Fibroblast of lung (primary cell): ENCODE measurements at regions not wholly inside any gene's neighbourhood (a gene's known extent, or its start where the extent isn't known, plus 50 kb on each side); places are given as distances from the start of the nearest gene placed in this dataset.

Source experiments
- DNase-seq, 2 donors: peaks; one replicate each; pipeline versions ENCODE4 v3.0.0 to v3.0.0-alpha.2; 2010; ENCODE audit warnings: low read depth in 2 of 2
- H2AFZ ChIP-seq: 2 replicates; pipeline ENCODE4 v1.5.1; 2012; ENCODE audit warnings: low read length, control low read depth, inconsistent platforms
- H3K27ac ChIP-seq: 2 replicates; pipeline ENCODE4 v1.5.1; 2011; ENCODE audit warnings: low read length, control low read depth; ENCODE audit not compliant: insufficient read depth
- H3K27me3 ChIP-seq: 2 replicates; pipeline ENCODE4 v1.5.1; 2011; ENCODE audit warnings: mild to moderate bottlenecking, low read length; ENCODE audit not compliant: control insufficient read depth, insufficient read depth
- H3K36me3 ChIP-seq: 2 replicates; pipeline ENCODE4 v1.5.1; 2011; ENCODE audit warnings: low read length; ENCODE audit not compliant: control insufficient read depth, insufficient read depth
- H3K4me1 ChIP-seq: 2 replicates; pipeline ENCODE4 v1.5.1; 2011; ENCODE audit warnings: low read length; ENCODE audit not compliant: control insufficient read depth, insufficient read depth; ENCODE audit errors: extremely low read depth
- H3K4me2 ChIP-seq: 2 replicates; pipeline ENCODE4 v1.5.1; 2011; ENCODE audit warnings: low read length, control low read depth; ENCODE audit not compliant: insufficient read depth; ENCODE audit errors: extremely low read depth
- H3K4me3 ChIP-seq, 4 experiments: fragments of 200-600 bp in 1 of 4; sonication (generic) in 1 of 4; replicated peaks in 1 of 4; 2 replicates each; pipeline ENCODE4 v1.5.1; 2011 to 2016; ENCODE audit warnings: low read length in 4 of 4, low read depth in 3 of 4, mild to moderate bottlenecking in 3 of 4, control low read depth in 2 of 4, inconsistent platforms in 1 of 4, mixed read lengths in 1 of 4; ENCODE audit not compliant: insufficient read depth in 1 of 4; ENCODE audit errors: control extremely low read depth in 1 of 4
- H3K79me2 ChIP-seq: 2 replicates; pipeline ENCODE4 v1.5.1; 2012; ENCODE audit warnings: mild to moderate bottlenecking, low read length, inconsistent platforms; ENCODE audit not compliant: control insufficient read depth, insufficient read depth
- H3K9ac ChIP-seq: 2 replicates; pipeline ENCODE4 v1.5.1; 2011; ENCODE audit warnings: mild to moderate bottlenecking, low read length, control low read depth; ENCODE audit not compliant: insufficient read depth
- H3K9me3 ChIP-seq: 2 replicates; pipeline ENCODE4 v1.5.1; 2012; ENCODE audit warnings: low read depth, low read length; ENCODE audit not compliant: control insufficient read depth, insufficient read depth
- H4K20me1 ChIP-seq: 2 replicates; pipeline ENCODE4 v1.5.1; 2011; ENCODE audit warnings: low read length; ENCODE audit not compliant: control insufficient read depth, insufficient read depth; ENCODE audit errors: extremely low read depth
- CTCF ChIP-seq, 2 donors: IDR thresholded peaks in 1 of 2; conservative IDR thresholded peaks in 1 of 2; 1 replicate in 1 of 2; 2 replicates in 1 of 2; pipeline ENCODE4 v1.5.1; 2011 to 2012; ENCODE audit warnings: low read length in 2 of 2, control low read depth in 1 of 2, inconsistent platforms in 1 of 2, low read depth in 1 of 2, mild to moderate bottlenecking in 1 of 2
- EZH2 ChIP-seq: IDR thresholded peaks from 2 replicates; pipeline ENCODE4 v1.5.1; 2012; ENCODE audit warnings: low read length, control low read depth, mild to moderate bottlenecking; ENCODE audit errors: missing control alignments

GRCh38 chr9:88796947-88797346, 194.3 kb upstream of the S1PR3 start:
- Histone ChIP-seq H3K27me3 (no peaks in the 10 kb centered on the region), H3K4me1 (no peaks in the 10 kb centered on the region), H2AFZ (no peak overlapping the region), H3K9ac (no peak overlapping the region), H3K79me2 (no peaks in the 10 kb centered on the region), H3K4me2 (no peak overlapping the region), H3K9me3 (no peaks in the 10 kb centered on the region), H3K27ac (no peak overlapping the region), H4K20me1 (no peaks in the 10 kb centered on the region), H3K4me3 (no peak overlapping the region), H3K36me3 (no peaks in the 10 kb centered on the region)
- DNase-seq, result no peak
- TF ChIP-seq EZH2, result no peak
- TF ChIP-seq CTCF (conservative IDR thresholded peaks at IDR 0.05 in 1 of 2, IDR thresholded peaks at IDR 0.05 in 1 of 2; ENCODE audit: low read depth in 1 of 2, low read length in 2 of 2), result no peak

GRCh38 chr9:88798476-88798875, 192.8 kb upstream of the S1PR3 start:
- Histone ChIP-seq H3K4me3 (no peak overlapping the region), H3K27me3 (peaks cover 3% of the 10 kb centered on the region), H3K4me2 (no peak overlapping the region), H3K4me1 (no peaks in the 10 kb centered on the region), H3K9me3 (no peaks in the 10 kb centered on the region), H4K20me1 (no peaks in the 10 kb centered on the region), H3K36me3 (no peaks in the 10 kb centered on the region), H3K9ac (no peak overlapping the region), H3K79me2 (no peaks in the 10 kb centered on the region), H3K27ac (no peak overlapping the region), H2AFZ (no peak overlapping the region)
- TF ChIP-seq CTCF (conservative IDR thresholded peaks at IDR 0.05 in 1 of 2, IDR thresholded peaks at IDR 0.05 in 1 of 2; ENCODE audit: low read depth in 1 of 2, low read length in 2 of 2) (no peak), EZH2 (no peak)
- DNase-seq, result no peak

GRCh38 chr9:88799541-88800328, 191.5 kb upstream of the S1PR3 start:
- Histone ChIP-seq H3K79me2 (no peaks in the 10 kb centered on the region), H4K20me1 (no peaks in the 10 kb centered on the region), H3K27me3 (peaks cover 3% of the 10 kb centered on the region), H3K27ac (no peak overlapping the region), H3K4me3 (no peak overlapping the region), H3K36me3 (no peaks in the 10 kb centered on the region), H3K4me1 (peaks cover 2% of the 10 kb centered on the region), H3K9me3 (no peaks in the 10 kb centered on the region), H2AFZ (no peak overlapping the region), H3K9ac (no peak overlapping the region), H3K4me2 (no peak overlapping the region)
- TF ChIP-seq EZH2 (no peak), CTCF (conservative IDR thresholded peaks at IDR 0.05 in 1 of 2, IDR thresholded peaks at IDR 0.05 in 1 of 2; ENCODE audit: low read depth in 1 of 2, low read length in 2 of 2) (no peak)
- DNase-seq, result no peak
